Cerebellar cortex (tissue), 1 donor: ENCODE measurements at regions not wholly inside any gene's neighbourhood (a gene's known extent, or its start where the extent isn't known, plus 50 kb on each side); places are given as distances from the start of the nearest gene placed in this dataset.
"Not testable (repeated sequence)": the region's sequence is repeated elsewhere in the genome, so short reads cannot be mapped to it uniquely, and the experiment has no call there.

ENCODE experiments used
- DNase-seq: peaks from one replicate; pipeline ENCODE4 v3.0.0-alpha.2; 2015; ENCODE audit warnings: low spot score

DNA sequence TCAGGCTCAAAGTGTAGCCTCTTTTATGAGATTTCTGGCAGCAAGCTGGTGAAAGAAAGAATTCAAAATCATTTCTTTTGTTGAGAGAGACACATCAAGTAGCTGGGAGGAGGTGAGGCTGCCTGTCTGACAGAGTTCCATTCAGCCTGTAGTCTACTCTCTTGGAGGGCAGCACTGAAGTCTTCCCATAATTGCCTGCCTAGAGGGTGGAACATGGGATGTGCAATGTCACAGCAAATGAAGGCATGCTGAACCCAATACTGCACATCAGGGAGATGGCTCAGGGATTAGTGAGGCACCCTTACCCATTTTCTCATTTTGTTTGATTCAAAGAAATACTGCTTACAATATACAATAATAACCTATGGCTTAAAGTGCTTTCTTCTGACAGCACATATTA is 475.7 kb downstream of the TMEM232 start:
- DNase-seq = no peak

DNA sequence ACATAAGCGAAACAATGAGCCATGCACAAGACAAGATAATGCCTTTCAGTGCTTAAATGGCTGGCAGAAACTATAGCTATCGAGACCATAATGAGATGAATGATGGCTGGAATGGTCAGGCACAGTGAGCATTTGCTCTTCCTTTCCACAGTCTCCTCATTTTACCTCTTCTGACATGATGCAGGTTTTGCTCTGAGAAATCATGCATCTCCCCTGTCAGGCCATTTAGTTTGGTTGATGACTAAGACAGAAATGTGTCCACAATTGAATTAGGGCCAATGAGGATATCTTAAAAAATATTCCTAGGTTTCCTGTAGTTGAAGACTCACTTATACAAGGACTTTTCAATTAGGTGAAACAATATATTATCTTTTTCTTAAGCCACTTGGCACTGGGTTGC is 475.1 kb downstream of the TMEM232 start:
- DNase-seq = no peak

DNA sequence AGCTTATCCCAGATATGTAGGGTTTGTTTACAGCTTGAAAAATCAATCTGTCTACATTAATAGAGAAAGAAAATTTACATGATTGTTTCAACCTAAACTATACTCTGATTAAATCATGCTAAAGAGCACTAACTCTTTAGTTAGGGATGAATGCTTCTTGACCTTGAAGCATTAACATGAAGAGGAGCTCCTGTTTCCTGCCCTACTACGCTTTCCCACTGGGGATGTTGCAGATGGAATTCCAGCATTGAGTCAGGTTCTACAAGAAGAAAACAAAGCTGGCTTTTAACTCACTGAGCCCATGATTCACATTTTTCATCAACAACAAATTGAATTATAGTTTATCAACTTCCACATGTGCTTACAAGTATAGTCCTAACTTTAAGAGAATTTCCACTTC is 471.3 kb downstream of the TMEM232 start:
- no peak for DNase-seq

DNA sequence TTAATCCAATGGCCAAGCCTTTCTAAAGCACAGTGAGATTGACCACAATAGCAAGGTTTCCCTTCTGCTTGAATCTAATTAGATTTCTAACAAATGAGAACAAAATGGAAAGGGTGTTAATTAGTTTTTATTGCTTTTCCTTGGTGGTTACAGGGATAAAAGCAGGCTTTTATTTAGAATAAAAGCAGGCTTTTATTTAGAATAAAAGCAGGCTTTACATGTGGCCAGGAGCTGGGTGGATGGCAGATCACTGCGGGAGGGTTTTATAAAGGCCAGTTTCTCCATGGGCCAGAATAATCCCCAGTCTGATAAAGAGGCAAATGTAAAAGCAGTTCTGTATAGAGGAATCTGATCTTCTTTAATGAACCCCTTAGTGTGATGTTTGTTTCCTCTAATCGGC is 470.2 kb downstream of the TMEM232 start:
- no peak for DNase-seq

DNA sequence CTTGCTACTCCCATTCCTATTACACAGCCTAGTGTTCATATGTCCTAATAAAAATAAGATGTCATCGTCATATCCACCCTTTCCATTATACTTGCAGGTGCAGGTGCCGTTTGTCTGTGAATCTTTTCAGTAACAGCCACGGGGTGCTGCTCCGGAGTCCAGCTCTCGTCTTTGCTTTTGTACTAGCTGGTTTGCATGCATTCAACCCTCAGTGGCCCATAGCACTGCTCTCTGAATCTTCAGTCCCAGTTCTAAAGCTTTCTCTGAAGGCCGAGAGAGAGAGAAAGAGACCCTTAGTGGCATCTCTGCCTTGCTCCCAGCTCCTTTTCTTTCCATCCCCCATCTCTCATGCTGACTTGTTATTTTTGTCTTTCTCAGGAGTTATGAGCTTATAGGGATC is 468.5 kb downstream of the TMEM232 start:
- DNase-seq = no peak

DNA sequence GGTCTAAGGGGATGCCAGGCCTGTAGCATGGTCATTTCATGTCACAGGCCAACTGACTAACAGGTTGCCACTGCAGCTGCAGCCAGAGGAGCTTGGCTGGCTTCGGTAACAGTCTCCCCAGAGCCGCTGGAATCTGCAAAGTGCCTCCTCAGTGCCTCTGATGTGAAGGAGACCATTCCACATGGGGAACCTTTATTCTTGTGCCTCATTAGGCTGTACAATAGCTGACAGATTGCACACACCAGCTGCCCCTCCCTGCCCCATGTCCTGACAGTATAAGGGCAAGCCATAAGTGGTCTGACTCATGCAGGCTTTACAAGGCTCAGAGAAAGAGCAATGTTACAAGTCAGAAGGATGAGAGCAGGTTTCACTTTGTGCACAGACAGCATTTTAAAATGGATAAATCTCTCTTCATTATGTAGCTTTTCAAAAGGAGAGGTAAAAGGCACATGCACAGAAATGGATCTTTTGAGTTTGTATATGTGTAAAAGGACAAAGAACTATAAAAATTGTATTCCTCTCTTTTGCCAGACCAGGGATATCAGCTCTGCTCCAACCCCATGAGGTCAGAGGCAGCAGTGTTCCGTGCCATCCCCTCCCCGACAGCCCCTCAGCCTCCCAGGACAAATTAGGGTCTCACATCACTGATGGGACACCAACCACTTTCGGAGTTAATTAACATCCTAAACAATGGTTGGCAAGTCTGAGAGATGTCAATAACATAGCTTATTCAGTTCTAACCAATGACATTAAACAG is 467.8 kb downstream of the TMEM232 start:
- no peak for DNase-seq

DNA sequence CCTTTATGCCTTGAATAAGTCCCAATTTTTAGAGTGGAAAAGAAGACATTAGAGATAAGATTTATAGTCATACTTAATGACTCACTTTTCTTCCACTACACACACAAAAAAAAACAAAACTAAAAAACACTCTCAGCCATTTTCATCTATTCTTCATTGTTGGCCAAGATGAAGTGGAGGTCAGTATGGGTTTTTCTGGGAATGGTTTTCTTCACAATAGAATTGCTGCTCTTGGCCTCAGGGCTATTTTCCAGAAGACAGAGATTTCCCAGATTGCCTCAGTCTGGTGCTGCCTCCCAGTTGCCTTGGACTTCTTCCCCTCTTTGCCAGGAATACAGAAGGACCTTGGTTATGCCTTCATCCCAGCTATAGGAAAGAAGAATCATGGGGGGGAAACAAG is 463.7 kb downstream of the TMEM232 start:
- DNase-seq = no peak

DNA sequence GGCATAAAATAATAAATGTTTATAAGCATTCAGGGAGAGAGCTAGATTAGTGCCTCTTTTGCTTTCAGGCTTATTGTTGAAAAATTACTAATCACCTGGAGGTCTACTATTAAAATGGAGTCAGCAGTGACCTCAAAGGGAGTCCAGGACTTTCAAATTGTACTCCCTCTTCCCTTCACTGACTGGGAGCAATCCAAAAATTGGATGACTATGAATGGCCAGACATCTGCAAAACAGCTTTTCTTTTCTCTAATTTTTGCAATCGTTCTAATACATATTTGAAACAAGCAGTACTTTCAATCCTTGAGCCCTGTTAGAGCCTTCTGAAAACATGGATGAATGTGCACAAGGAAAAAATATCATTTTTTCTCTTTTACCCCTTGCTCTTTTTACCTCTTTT is 461.8 kb downstream of the TMEM232 start:
- DNase-seq = no peak

DNA sequence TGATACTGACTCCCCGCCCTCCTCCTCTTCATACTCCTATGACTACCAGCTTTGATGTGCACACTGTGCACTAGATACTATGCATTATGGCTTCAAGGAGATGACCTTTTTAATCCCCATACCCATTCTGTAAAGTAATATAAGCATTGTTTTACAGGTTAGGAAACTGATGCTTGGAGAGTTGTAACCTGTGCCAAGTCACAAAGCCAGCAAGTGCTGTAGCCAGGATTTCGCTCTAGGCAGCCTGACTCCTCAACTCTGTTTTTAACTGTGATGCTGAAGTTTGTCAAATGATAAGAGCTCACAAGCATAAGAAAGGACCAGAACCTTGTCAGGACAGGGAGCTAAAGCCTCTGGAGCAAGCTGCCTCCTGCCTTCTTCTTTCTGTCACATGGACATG is 461.3 kb downstream of the TMEM232 start:
- DNase-seq = no peak

DNA sequence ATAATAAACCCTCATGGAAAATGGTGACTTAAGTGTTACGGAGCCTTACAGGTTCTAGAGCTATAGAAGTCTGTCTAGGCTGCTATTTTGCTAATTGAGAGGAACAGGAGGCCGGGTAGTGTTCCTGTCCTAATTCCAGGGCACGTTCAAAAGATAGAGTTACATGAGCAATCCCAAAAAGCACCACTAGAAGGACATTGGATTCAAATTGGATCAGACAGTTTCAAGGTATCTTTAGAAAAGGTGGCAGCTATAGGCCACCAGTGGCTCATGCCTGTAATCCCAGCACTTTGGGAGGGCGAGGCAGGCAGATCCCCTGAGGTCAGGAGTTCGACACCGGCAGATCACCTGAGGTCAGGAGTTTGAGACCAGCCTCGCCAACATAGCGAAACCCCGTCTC is 458.8 kb downstream of the TMEM232 start:
- no peak for DNase-seq

DNA sequence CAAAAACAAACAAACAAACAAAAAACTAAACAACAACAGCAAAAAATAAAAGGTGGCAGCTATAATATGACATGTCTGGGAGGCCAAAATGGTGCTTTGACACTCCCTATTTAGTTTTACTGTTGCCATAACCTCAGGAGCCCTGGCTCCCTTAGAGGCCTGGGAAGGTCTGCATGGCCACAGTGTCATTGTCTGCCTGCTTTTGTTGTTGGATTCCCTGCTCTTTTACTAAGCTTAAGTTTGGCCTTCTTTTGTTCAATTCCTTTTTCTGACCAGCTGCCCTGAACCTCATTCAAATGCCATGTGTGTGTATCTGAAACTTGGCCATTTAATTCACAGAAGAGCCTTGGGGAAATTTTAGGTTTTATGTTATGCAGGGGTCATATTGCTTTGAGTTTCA is 458.2 kb downstream of the TMEM232 start:
- no peak for DNase-seq

DNA sequence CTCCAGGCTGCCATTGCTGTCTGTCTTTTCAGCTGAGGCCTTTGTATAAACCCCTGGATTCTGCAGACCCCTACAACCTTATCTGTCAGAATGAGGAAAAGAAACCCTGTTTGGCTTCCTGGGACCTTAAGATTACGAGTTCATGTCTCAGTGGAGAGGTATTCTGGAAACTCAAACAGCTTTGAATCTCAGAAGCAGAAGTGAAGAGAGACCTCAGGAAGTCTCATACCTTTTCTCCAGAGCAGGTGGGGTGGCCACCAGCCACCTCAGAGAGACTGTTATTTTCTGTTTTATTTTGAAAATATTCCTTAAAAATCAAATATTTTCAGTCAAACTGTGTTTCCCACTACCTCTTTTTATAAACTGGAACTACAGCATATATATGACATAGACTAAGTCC is 457.5 kb downstream of the TMEM232 start:
- DNase-seq = no peak

DNA sequence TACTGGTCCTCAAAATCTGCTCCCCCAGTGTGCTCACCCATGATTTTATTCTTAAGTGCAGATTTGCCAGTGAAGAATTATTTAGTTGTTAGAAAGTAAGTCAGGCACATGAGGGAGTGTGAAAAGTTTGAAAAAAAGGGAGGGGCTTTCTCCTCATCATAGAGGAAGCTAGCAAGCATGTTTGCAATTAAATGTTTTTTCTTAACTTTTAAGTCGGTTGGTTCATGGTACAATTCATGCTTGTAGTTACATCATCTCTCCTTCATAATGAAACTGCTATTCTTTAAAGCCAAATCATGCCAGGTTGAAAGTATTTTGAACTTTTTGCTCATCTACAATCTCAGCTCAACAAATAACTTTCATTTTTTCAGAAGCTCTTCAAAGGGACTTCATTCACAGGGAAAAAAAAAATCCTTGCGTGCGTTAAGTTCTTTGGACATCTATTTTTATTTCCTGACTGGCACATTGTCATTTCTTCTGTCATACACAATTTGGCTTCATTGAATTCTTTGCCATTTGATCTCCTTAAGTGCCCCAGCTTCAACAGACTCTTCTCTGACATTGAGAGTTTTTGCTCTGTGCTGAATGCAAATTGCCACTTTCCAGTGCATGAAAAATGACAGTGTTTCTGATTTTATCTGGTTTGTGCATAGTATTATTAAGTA is 456.9 kb downstream of the TMEM232 start:
- DNase-seq = no peak

DNA sequence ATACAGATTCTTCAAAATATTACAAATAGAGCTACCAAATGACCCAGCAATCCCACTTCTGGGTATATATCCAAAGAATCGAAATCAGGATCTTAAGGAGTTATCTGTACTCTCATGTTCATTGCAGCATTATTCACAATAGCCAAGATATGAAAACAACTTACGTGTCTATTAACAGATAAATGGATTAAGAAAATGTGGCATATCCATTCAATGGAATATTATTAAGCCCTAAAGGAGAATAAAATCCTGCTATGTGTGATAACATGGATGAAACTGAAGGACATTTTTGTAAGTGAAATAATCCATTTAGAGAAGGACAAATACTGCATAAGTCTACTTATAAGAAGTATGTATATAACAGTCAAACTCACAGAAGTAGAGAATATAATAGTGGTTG is 450.6 kb downstream of the TMEM232 start:
- no peak for DNase-seq

DNA sequence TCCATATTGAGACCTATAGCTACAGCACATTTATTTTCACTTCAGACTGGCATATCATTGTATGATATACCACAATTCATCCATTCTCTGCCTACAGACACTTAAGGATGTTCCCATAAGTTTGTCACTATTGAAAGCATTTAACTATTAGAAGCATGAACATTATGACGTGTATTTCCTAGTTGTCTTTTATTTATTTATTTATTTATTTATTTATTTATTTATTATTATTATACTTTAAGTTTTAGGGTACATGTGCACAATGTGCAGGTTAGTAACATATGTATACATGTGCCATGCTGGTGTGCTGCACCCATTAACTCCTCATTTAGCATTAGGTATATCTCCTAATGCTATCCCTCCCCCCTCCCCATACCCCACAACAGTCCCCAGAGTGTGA is 448.0 kb downstream of the TMEM232 start:
- DNase-seq = not testable (repeated sequence)

DNA sequence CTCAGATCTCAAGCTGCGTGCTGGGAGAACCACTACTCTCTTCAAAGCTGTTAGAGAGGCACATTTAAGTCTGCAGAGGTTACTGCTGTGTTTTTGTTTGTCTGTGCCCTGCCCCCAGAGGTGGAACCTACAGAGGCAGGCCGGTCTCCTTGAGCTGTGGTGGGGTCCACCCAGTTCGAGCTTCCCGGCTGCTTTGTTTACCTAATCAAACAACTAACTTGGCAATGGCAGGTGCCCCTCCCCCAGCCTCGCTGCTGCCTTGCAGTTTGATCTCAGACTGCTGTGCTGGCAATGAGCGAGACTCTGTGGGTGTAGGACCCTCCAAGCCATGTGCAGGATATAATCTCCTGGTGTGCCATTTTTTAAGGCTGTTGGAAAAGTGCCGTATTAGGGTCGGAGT is 442.4 kb downstream of the TMEM232 start:
- not testable (repeated sequence) for DNase-seq

DNA sequence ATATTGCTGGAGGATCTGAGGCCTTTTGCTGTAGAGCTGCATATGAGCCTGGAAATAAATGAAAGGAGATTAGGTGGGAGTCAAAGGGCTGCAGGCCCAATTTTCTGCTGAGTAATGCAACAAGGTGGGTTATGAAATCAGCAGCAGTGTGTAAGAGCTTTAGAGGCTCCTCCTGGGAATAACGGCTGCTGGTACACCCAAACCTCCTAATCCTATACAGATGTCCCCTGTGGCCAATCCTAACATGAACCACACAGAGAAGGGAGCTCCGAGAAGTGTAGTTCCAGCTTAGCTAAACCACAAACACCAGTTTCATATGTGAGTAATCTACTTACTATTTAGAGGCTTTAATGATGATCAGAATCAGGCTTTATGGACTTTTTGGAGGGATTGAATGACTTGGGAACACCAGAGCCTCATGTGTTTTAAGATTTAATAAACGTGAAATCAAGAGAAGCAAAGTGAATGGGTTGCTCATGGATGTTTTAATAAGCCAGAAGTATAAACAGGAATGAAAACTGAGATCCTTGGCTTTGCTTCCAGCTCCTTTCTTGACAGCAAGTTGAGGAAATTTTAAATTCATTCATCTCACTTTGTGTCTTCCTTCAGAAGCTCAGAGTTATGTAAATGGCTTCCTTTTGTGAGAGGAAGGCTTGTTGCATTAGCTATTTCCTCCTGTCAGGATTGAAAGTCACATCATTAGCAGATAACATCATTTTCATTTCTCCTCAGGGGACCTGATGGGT is 437.5 kb downstream of the TMEM232 start:
- no peak for DNase-seq

DNA sequence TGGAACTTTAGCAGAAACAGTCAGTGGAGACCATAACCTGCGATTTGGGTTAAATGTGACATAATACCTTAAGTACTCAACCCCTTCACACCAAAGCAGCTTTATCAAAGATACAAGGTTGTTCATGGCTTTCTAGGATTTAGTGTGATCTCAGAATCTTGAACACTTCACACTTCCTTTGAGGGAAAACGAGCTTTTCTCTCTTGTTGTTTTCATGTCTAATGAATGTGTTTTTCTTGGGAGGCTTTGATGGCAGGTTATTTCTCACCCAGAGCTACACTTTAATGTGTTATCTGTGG is 437.0 kb downstream of the TMEM232 start:
- no peak for DNase-seq

DNA sequence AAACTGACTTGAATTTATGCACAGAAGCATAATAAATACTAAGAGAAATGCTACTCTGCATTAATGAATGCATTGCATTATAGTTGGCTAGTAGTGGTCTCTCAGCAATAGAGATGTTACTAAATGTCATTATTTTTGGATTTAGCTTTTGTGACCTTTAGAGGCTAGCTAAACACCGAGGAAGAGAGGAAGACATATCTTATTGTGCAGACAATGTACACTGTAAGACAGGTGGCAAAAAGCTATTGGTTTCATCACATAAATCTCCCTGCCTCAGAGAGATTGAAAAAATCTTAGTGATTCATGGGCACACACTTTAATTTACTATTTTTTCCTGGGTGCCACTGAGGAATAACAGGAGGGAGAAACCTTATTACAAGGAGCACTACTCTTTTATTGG is 435.9 kb downstream of the TMEM232 start:
- DNase-seq = no peak

DNA sequence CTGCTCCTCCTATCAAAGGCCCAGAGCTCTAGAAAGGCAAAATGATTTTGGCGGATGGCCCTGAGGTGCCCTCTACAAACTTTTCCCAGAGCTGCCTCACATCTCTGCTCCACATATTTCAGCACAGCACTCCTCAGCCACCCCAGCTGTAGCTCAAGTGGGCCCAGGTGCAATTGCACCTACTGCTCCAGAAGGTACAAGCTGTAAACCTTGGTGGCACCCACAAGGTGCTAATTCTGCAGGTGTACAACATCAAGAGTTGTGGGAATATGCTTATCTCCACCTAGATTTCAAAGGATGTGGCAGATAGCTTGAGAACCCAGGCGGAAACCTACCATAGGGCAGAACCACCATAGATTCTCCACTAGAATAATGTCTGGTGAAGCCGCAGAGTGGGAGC is 432.2 kb downstream of the TMEM232 start:
- no peak for DNase-seq

DNA sequence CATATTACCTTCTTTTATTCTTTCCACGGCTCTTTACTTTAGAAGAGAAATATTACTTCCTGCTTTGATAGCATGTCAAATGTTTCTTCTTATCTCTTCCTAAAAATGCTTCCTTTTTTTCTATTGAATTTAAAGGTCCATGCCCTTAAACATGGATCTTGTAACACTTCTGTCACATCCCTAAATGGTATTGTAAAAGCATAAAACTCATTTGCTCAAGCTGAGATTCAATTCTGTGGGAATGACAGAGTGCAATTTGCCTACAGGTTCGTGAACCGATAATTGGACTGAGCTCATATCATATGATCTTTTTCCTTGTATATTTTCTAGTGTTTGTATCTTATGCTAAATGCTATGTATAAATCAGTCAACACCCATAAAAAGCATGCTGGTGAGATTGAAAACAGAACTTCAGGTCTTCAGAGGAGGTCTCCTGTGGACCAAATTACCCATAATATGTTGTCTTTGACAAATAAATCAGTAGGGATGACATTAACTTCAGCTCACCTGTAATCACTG is 429.3 kb downstream of the TMEM232 start:
- DNase-seq = no peak

DNA sequence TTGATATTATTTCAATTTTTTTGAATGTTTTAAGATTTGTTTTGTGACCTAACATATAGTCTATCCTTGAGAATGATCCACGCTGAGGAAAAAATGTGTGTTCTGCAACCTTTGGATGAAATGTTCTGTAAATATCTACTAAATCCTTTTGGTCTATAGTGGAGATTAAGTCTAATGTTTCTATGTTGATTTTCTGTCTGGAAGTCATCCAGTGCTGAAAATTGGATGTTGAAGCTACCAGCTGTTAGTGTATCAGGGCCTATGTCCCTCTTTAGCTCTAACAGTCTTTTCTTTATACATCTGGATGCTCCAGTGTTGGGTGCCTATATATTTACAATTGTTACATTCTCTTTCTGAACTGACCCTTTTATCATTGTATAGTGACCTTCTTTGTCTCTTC is 422.3 kb downstream of the TMEM232 start:
- DNase-seq = no peak

DNA sequence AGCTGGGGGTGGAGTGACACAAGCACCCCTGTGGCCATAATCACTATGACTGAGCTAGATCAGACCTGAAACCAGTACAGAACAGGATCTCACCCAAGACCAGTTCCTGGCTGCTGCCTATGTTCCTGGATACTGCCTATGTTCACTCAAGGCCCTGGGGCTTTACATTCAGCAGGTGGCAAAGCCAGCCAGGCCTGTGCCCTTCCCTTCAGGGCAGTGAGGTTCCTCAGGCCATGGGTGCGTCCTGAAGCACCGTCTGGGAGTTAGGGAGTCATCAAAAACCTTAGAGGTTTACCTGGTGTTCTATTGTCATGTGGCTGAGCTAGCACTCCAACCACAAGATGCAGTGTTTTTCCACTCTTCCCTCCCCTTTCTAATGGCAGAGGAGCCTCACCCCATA is 419.8 kb downstream of the TMEM232 start:
- no peak for DNase-seq
